ENCODE measurements at regions not wholly inside any gene's neighbourhood (a gene's known extent, or its start where the extent isn't known, plus 50 kb on each side); places are given as distances from the start of the nearest gene placed in this dataset.

- ATAC-seq = no peak
- Histone ChIP-seq H3K27ac (ENCODE audit: low read length) (no peak overlapping the region), H3K4me3 (ENCODE audit: low read length) (no peak overlapping the region), H3K9me3 (ENCODE audit: control insufficient read depth, low read length) (no peaks in the 10 kb centered on the region), H3K27me3 (ENCODE audit: control insufficient read depth, insufficient read depth) (no peaks in the 10 kb centered on the region), H3K4me1 (ENCODE audit: control insufficient read depth, insufficient read depth, low read length) (no peaks in the 10 kb centered on the region)
- WGBS = 86% methylated on average over 4 of the region's 4 CpGs
- DNase-seq = no peak
- intact Hi-C loops (cut with DNase I) = loop anchor here in 1 of 4 donors (10.0 kb wide), 1 partner anchor 1188 kb away; the partner anchor contains the start of gene SAXO1
Observed at GRCh38 chr9:17846948-17847655, 268.2 kb downstream of the SH3GL2 start.

- intact Hi-C loops (cut with DNase I) = loop anchor here in 1 of 4 donors (10.0 kb wide), 1 partner anchor 1187 kb away; the partner anchor contains the start of gene SAXO1
- Histone ChIP-seq H3K9me3 (ENCODE audit: control insufficient read depth, low read length) (no peaks in the 10 kb centered on the region), H3K27ac (ENCODE audit: low read length) (no peak overlapping the region), H3K27me3 (ENCODE audit: control insufficient read depth, insufficient read depth) (no peaks in the 10 kb centered on the region), H3K4me3 (ENCODE audit: low read length) (no peak overlapping the region), H3K4me1 (ENCODE audit: control insufficient read depth, insufficient read depth, low read length) (no peaks in the 10 kb centered on the region)
- DNase-seq (no peak), ATAC-seq (no peak)
- WGBS = 80% methylated on average over 3 of the region's 3 CpGs
Observed at GRCh38 chr9:17847908-17848307, 269.0 kb downstream of the SH3GL2 start.

- H3K9me3 ChIP-seq (ENCODE audit: control insufficient read depth, low read length) = no peaks in the 10 kb centered on the region
- ATAC-seq = no peak
- intact Hi-C loops (cut with DNase I) = no loop called here
- DNase-seq = no peak
- 52% methylated on average over 2 of the region's 2 CpGs for WGBS
- no peak overlapping the region for H3K27ac ChIP-seq (ENCODE audit: low read length)
- no peak overlapping the region for H3K4me3 ChIP-seq (ENCODE audit: low read length)
- no peaks in the 10 kb centered on the region for H3K27me3 ChIP-seq (ENCODE audit: control insufficient read depth, insufficient read depth)
- no peaks in the 10 kb centered on the region for H3K4me1 ChIP-seq (ENCODE audit: control insufficient read depth, insufficient read depth, low read length)
Observed at GRCh38 chr9:17852108-17852507, 273.2 kb downstream of the SH3GL2 start.

GRCh38 chr9:17854487-17854886 lies 275.6 kb downstream of the SH3GL2 start:
- 85% methylated on average over 1 of the region's 1 CpG for WGBS
- Histone ChIP-seq H3K9me3 (ENCODE audit: control insufficient read depth, low read length) (no peaks in the 10 kb centered on the region), H3K27me3 (ENCODE audit: control insufficient read depth, insufficient read depth) (no peaks in the 10 kb centered on the region), H3K27ac (ENCODE audit: low read length) (no peak overlapping the region), H3K4me1 (ENCODE audit: control insufficient read depth, insufficient read depth, low read length) (no peaks in the 10 kb centered on the region), H3K4me3 (ENCODE audit: low read length) (no peak overlapping the region)
- DNase-seq (no peak), ATAC-seq (no peak)
- intact Hi-C loops (cut with DNase I) = no loop called here

- Histone ChIP-seq H3K4me1 (ENCODE audit: control insufficient read depth, insufficient read depth, low read length) (no peaks in the 10 kb centered on the region), H3K27ac (ENCODE audit: low read length) (no peak overlapping the region), H3K27me3 (ENCODE audit: control insufficient read depth, insufficient read depth) (no peaks in the 10 kb centered on the region), H3K4me3 (ENCODE audit: low read length) (no peak overlapping the region), H3K9me3 (ENCODE audit: control insufficient read depth, low read length) (no peaks in the 10 kb centered on the region)
- intact Hi-C loops (cut with DNase I) = no loop called here
- ATAC-seq = no peak
- no peak for DNase-seq
- whole genome bisulfite sequencing = 94% methylated on average over 3 of the region's 3 CpGs
Observed at GRCh38 chr9:17856995-17857394, 278.1 kb downstream of the SH3GL2 start.

GRCh38 chr9:17859228-17859627 lies 280.4 kb downstream of the SH3GL2 start:
- Histone ChIP-seq H3K4me3 (ENCODE audit: low read length) (no peak overlapping the region), H3K27ac (ENCODE audit: low read length) (no peak overlapping the region), H3K9me3 (ENCODE audit: control insufficient read depth, low read length) (no peaks in the 10 kb centered on the region), H3K4me1 (ENCODE audit: control insufficient read depth, insufficient read depth, low read length) (no peaks in the 10 kb centered on the region), H3K27me3 (ENCODE audit: control insufficient read depth, insufficient read depth) (no peaks in the 10 kb centered on the region)
- intact Hi-C loops (cut with DNase I) = no loop called here
- WGBS = 68% methylated on average over 3 of the region's 3 CpGs
- DNase-seq (no peak), ATAC-seq (no peak)

- no peak overlapping the region for H3K27ac ChIP-seq (ENCODE audit: low read length)
- ATAC-seq = no peak
- no peak overlapping the region for H3K4me3 ChIP-seq (ENCODE audit: low read length)
- no peaks in the 10 kb centered on the region for H3K27me3 ChIP-seq (ENCODE audit: control insufficient read depth, insufficient read depth)
- H3K4me1 ChIP-seq (ENCODE audit: control insufficient read depth, insufficient read depth, low read length) = no peaks in the 10 kb centered on the region
- intact Hi-C loops (cut with DNase I) = no loop called here
- 86% methylated on average over 4 of the region's 4 CpGs for WGBS
- no peak for DNase-seq
- no peaks in the 10 kb centered on the region for H3K9me3 ChIP-seq (ENCODE audit: control insufficient read depth, low read length)
Observed at GRCh38 chr9:17859987-17860386, 281.1 kb downstream of the SH3GL2 start.

- no peaks in the 10 kb centered on the region for H3K4me1 ChIP-seq (ENCODE audit: control insufficient read depth, insufficient read depth, low read length)
- intact Hi-C loops (cut with DNase I) = no loop called here
- WGBS = 39% methylated on average over 4 of the region's 4 CpGs
- no peak overlapping the region for H3K4me3 ChIP-seq (ENCODE audit: low read length)
- H3K9me3 ChIP-seq (ENCODE audit: control insufficient read depth, low read length) = no peaks in the 10 kb centered on the region
- peak; percentile 79 to 93 for ATAC-seq
- DNase-seq = peak; percentile 27 to 80 (median 72)
- H3K27ac ChIP-seq (ENCODE audit: low read length) = no peak overlapping the region
- no peaks in the 10 kb centered on the region for H3K27me3 ChIP-seq (ENCODE audit: control insufficient read depth, insufficient read depth)
Observed at GRCh38 chr9:17862101-17862500, 283.2 kb downstream of the SH3GL2 start.

GRCh38 chr9:17862629-17863028 lies 283.8 kb downstream of the SH3GL2 start:
- DNase-seq (no peak), ATAC-seq (peak in 1 of 2 donors; percentile 35)
- Histone ChIP-seq H3K27me3 (ENCODE audit: control insufficient read depth, insufficient read depth) (no peaks in the 10 kb centered on the region), H3K27ac (ENCODE audit: low read length) (no peak overlapping the region), H3K4me3 (ENCODE audit: low read length) (no peak overlapping the region), H3K4me1 (ENCODE audit: control insufficient read depth, insufficient read depth, low read length) (no peaks in the 10 kb centered on the region), H3K9me3 (ENCODE audit: control insufficient read depth, low read length) (no peaks in the 10 kb centered on the region)
- intact Hi-C loops (cut with DNase I) = no loop called here
- 62% methylated on average over 4 of the region's 4 CpGs for WGBS

- no peak overlapping the region for H3K27ac ChIP-seq (ENCODE audit: low read length)
- intact Hi-C loops (cut with DNase I) = no loop called here
- DNase-seq (no peak), ATAC-seq (no peak)
- no peak overlapping the region for H3K4me3 ChIP-seq (ENCODE audit: low read length)
- no peaks in the 10 kb centered on the region for H3K9me3 ChIP-seq (ENCODE audit: control insufficient read depth, low read length)
- no peaks in the 10 kb centered on the region for H3K27me3 ChIP-seq (ENCODE audit: control insufficient read depth, insufficient read depth)
- WGBS = 74% methylated on average over 4 of the region's 4 CpGs
- no peaks in the 10 kb centered on the region for H3K4me1 ChIP-seq (ENCODE audit: control insufficient read depth, insufficient read depth, low read length)
Observed at GRCh38 chr9:17863213-17863883, 284.5 kb downstream of the SH3GL2 start.

GRCh38 chr9:17863924-17864323 lies 285.1 kb downstream of the SH3GL2 start:
- H3K4me1 ChIP-seq (ENCODE audit: control insufficient read depth, insufficient read depth, low read length) = no peaks in the 10 kb centered on the region
- no peaks in the 10 kb centered on the region for H3K9me3 ChIP-seq (ENCODE audit: control insufficient read depth, low read length)
- no peak overlapping the region for H3K4me3 ChIP-seq (ENCODE audit: low read length)
- no peaks in the 10 kb centered on the region for H3K27me3 ChIP-seq (ENCODE audit: control insufficient read depth, insufficient read depth)
- ATAC-seq (no peak), DNase-seq (no peak)
- intact Hi-C loops (cut with DNase I) = no loop called here
- no peak overlapping the region for H3K27ac ChIP-seq (ENCODE audit: low read length)

Data from right cardiac atrium (tissue), 5 donors.